ENCODE measurements at regions not wholly inside any gene's neighbourhood (a gene's known extent, or its start where the extent isn't known, plus 50 kb on each side); places are given as distances from the start of the nearest gene placed in this dataset.

GRCh38 chr2:2868085-2868484, 509.5 kb downstream of the EIPR1 start:
- TF ChIP-seq RXRA (IDR thresholded peaks at IDR 0.05; ENCODE audit: insufficient read depth, low read depth, low read length) (no peak), CTCF (IDR thresholded peaks at IDR 0.05; ENCODE audit: control extremely low read depth in 1 of 3, insufficient read depth in 1 of 3, low read depth in 1 of 3, low read length in 3 of 3) (no peak), POLR2A (IDR thresholded peaks at IDR 0.05; ENCODE audit: control extremely low read depth in 1 of 2, low read depth in 2 of 2, low read length in 2 of 2) (no peak), POLR2AphosphoS5 (IDR thresholded peaks at IDR 0.05; ENCODE audit: low read depth, low read length) (no peak)

Measured in H1 (cell line).